Loucy (cell line): ENCODE measurements at regions not wholly inside any gene's neighbourhood (a gene's known extent, or its start where the extent isn't known, plus 50 kb on each side); places are given as distances from the start of the nearest gene placed in this dataset.

Experiments
- H2AFZ ChIP-seq: fragments of 200-600 bp; sonication (generic); 2 replicates; pipeline ENCODE4 v1.6.0; 2016; ENCODE audit warnings: antibody characterized with exemption, mild to moderate bottlenecking, low read length, moderate library complexity
- H3F3A ChIP-seq: fragments of 200-600 bp; 2 replicates; pipeline ENCODE4 v1.6.0; 2016; ENCODE audit warnings: antibody characterized with exemption, low read depth, mild to moderate bottlenecking
- H3K27me3 ChIP-seq: fragments of 200-600 bp; sonication (generic); 2 replicates; pipeline ENCODE4 v1.6.1; 2014; ENCODE audit warnings: low read length, mild to moderate bottlenecking; ENCODE audit not compliant: insufficient read depth, poor library complexity, severe bottlenecking
- H3K36me3 ChIP-seq: fragments of 200-600 bp; sonication (generic); 2 replicates; pipeline ENCODE4 v1.6.1; 2016; ENCODE audit warnings: low read length; ENCODE audit not compliant: insufficient read depth
- H3K4me1 ChIP-seq: fragments of 200-600 bp; sonication (generic); 2 replicates; pipeline ENCODE4 v1.5.1; 2014; ENCODE audit warnings: low read length, mild to moderate bottlenecking; ENCODE audit not compliant: insufficient read depth, poor library complexity, severe bottlenecking
- H3K4me2 ChIP-seq: fragments of 200-600 bp; sonication (generic); 2 replicates; pipeline ENCODE4 v1.6.0; 2014; ENCODE audit warnings: antibody characterized with exemption, low read length, low read depth, mild to moderate bottlenecking; ENCODE audit not compliant: poor library complexity, severe bottlenecking
- H3K4me3 ChIP-seq: fragments of 200-600 bp; sonication (generic); 2 replicates; pipeline ENCODE4 v1.5.1; 2014; ENCODE audit warnings: low read length, mild to moderate bottlenecking, mixed read lengths; ENCODE audit not compliant: poor library complexity, severe bottlenecking
- H3K79me2 ChIP-seq: fragments of 200-600 bp; sonication (generic); 2 replicates; pipeline ENCODE4 v1.6.1; 2014; ENCODE audit warnings: low read length; ENCODE audit not compliant: insufficient read depth
- H3K9ac ChIP-seq: fragments of 200-600 bp; sonication (generic); 2 replicates; pipeline ENCODE4 v1.6.0; 2014; ENCODE audit warnings: mild to moderate bottlenecking, low read depth, low read length, moderate library complexity; ENCODE audit not compliant: poor library complexity, severe bottlenecking
- H3K9me2 ChIP-seq: fragments of 200-600 bp; sonication (generic); replicated peaks from 2 replicates; pipeline ENCODE4 v1.6.1; 2016; ENCODE audit warnings: low read depth, low read length, mixed read lengths
- H3K9me3 ChIP-seq: fragments of 200-600 bp; sonication (generic); 2 replicates; pipeline ENCODE4 v1.6.1; 2014; ENCODE audit warnings: mild to moderate bottlenecking, antibody characterized with exemption, low read length, low read depth; ENCODE audit not compliant: insufficient read depth
- H4K20me1 ChIP-seq: fragments of 200-600 bp; sonication (generic); 2 replicates; pipeline ENCODE4 v1.6.0; 2014; ENCODE audit warnings: antibody characterized with exemption, low read length, mild to moderate bottlenecking; ENCODE audit not compliant: insufficient read depth, poor library complexity, severe bottlenecking
- CTCF ChIP-seq: fragments of 200-600 bp; sonication (generic); conservative IDR thresholded peaks from 2 replicates; pipeline ENCODE4 v1.5.1; 2014; ENCODE audit warnings: mild to moderate bottlenecking, antibody characterized with exemption, low read length
- EZH2phosphoT487 ChIP-seq: fragments of 200-600 bp; IDR thresholded peaks from 2 replicates; pipeline ENCODE4 v1.6.1; 2018; ENCODE audit warnings: antibody characterized with exemption, mild to moderate bottlenecking, moderate library complexity, borderline replicate concordance

- H2AFZ ChIP-seq = no peak overlapping the region
- H3K4me2 ChIP-seq = no peak overlapping the region
- no peak for TF ChIP-seq EZH2phosphoT487
- TF ChIP-seq CTCF = no peak
- no peaks in the 10 kb centered on the region for H3K9me3 ChIP-seq
- no peaks in the 10 kb centered on the region for H3K4me1 ChIP-seq
- no peaks in the 10 kb centered on the region for H3K27me3 ChIP-seq
- H3F3A ChIP-seq = no peaks in the 10 kb centered on the region
- H3K4me3 ChIP-seq = no peak overlapping the region
- no peaks in the 10 kb centered on the region for H4K20me1 ChIP-seq
- no peaks in the 10 kb centered on the region for H3K36me3 ChIP-seq
- H3K9me2 ChIP-seq = no peaks in the 10 kb centered on the region
- H3K9ac ChIP-seq = no peak overlapping the region
- H3K79me2 ChIP-seq = no peaks in the 10 kb centered on the region
Observed at GRCh38 chr1:90393025-90393424, 324.1 kb downstream of the BARHL2 start.

GRCh38 chr1:90391126-90391525 lies 326.0 kb downstream of the BARHL2 start:
- Histone ChIP-seq H3K9ac (no peak overlapping the region), H3K36me3 (no peaks in the 10 kb centered on the region), H3F3A (no peaks in the 10 kb centered on the region), H3K9me2 (no peaks in the 10 kb centered on the region), H2AFZ (no peak overlapping the region), H3K9me3 (no peaks in the 10 kb centered on the region), H3K4me2 (no peak overlapping the region), H3K4me3 (no peak overlapping the region), H3K4me1 (no peaks in the 10 kb centered on the region), H3K27me3 (no peaks in the 10 kb centered on the region), H4K20me1 (no peaks in the 10 kb centered on the region), H3K79me2 (no peaks in the 10 kb centered on the region)
- TF ChIP-seq CTCF = no peak
- no peak for TF ChIP-seq EZH2phosphoT487

- Histone ChIP-seq H3K79me2 (no peaks in the 10 kb centered on the region), H3K4me2 (no peak overlapping the region), H3K9ac (no peak overlapping the region), H3K9me2 (no peaks in the 10 kb centered on the region), H3K27me3 (no peaks in the 10 kb centered on the region), H3K9me3 (no peaks in the 10 kb centered on the region), H3K36me3 (no peaks in the 10 kb centered on the region), H3F3A (no peaks in the 10 kb centered on the region), H2AFZ (no peak overlapping the region), H3K4me1 (no peaks in the 10 kb centered on the region), H4K20me1 (no peaks in the 10 kb centered on the region), H3K4me3 (no peak overlapping the region)
- TF ChIP-seq EZH2phosphoT487 = no peak
- no peak for TF ChIP-seq CTCF
Observed at GRCh38 chr1:90387805-90388204, 329.3 kb downstream of the BARHL2 start.
